A549 (cell line): ENCODE measurements at regions not wholly inside any gene's neighbourhood (a gene's known extent, or its start where the extent isn't known, plus 50 kb on each side); places are given as distances from the start of the nearest gene placed in this dataset.

Source experiments
- CTCF ChIP-seq: fragments of >200 bp; sonication (Bioruptor Twin); formaldehyde crosslinking; IDR thresholded peaks from 3 replicates; pipeline ENCODE4 v1.5.1; 2016
- SMC3 ChIP-seq: fragments of >200 bp; sonication (Bioruptor Twin); formaldehyde crosslinking; IDR thresholded peaks from 3 replicates; pipeline ENCODE4 v1.6.1; 2018; ENCODE audit warnings: inconsistent platforms
- ZSCAN20 ChIP-seq: fragments of 250-450 bp; sonication (Bioruptor Pico); IDR thresholded peaks from 2 replicates; pipeline ENCODE4 v1.8.0; 2022; ENCODE audit warnings: mild to moderate bottlenecking, moderate library complexity
- TF ChIP-seq, protein P1 (sequence below): fragments of >200 bp; sonication (Bioruptor Twin); formaldehyde crosslinking; IDR thresholded peaks from 2 replicates; pipeline ENCODE4 v1.6.1; 2016

GRCh38 chr7:20894806-20895205, 108.1 kb upstream of the SP8 start:
- TF ChIP-seq SMC3 (no peak), CTCF (no peak), ZSCAN20 (CRISPR knock-in tag) (no peak)
- TF ChIP-seq, protein P1, sequence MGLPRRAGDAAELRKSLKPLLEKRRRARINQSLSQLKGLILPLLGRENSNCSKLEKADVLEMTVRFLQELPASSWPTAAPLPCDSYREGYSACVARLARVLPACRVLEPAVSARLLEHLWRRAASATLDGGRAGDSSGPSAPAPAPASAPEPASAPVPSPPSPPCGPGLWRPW = no peak
